ENCODE measurements at regions not wholly inside any gene's neighbourhood (a gene's known extent, or its start where the extent isn't known, plus 50 kb on each side); places are given as distances from the start of the nearest gene placed in this dataset.

DNA sequence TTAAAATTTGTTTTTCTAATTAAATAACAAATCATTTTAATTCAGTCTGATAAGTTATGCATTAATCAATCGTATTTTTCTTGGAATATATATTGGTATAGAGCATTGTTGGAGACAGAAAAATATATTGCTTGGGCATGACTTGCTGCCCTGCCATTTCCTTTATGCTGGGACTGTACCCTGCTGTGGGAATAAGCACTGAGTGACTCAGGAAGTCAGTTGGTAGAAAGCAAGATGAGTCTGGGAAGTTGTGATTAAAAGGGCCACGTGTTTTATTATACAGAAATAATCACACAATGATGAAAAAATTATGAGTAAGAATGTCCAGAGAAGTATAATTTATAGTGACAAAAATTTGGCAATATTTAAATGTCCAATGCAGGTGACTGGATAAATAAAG is 139.5 kb downstream of the KIF18A start:
- DNase-seq = no peak

DNA sequence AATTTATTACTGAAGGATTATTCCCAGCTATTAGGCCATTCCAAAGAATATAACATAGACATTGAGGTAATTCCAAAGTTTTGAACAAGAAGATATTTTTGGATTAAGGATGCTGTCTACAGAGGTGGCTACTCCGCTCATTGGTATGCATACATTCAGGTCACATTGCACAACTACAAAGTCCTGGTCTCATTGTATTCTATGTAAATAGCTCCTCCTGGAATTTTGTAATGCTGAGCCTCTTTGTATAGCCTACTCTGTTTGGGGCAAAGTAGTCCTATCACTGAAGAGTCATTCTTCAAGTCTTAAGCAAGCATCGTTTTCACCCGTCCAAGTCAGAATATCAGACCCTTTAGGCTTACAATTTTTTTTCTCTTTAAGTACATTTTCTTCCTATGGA is 142.4 kb downstream of the KIF18A start:
- no peak for DNase-seq

- no peak for DNase-seq
Measured at GRCh38 chr11:27963370-27963769, 144.6 kb downstream of the KIF18A start.

DNA sequence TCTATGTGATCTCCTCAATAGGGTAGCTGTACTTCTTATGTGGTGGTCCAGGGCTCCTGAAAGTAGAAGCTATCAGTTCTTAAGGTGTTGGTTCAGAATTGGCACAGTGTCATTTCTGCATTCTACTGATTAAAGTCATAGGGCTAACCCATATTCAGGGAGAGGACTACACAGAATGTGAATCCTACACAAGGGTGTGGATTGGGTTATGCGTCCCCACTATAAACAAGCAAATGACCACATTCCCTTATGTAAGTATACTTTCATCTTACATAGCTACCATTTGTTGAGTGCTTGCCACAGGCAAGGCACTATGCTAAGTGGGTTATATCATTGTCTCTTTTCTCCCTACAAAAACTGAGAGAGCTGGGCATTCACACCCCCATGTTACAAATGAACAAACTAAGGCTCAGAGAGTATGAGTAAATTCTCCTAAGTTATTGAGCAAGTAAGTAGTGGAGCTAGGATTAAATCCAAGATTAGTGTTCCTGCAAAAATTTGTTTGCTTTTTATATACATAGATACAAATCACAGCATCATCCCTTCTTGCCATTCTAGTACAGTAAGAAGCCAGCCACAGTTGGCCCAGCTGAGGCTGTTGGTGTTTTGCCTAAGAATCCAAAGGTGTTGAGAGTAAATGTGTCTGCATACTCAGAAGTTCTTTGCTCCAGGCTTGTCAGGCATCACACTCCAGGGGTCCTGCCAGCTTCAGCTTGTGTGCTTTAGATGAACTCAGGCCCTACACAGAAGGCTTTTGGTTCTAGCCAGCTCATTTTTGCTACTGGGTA is 157.8 kb downstream of the KIF18A start:
- no peak for DNase-seq

- DNase-seq = no peak
Measured at GRCh38 chr11:27945348-27945747, 162.6 kb downstream of the KIF18A start.

GRCh38 chr11:27938011-27938410 is 169.9 kb downstream of the KIF18A start:
- DNase-seq = no peak

- DNase-seq = no peak
Measured at GRCh38 chr11:27934830-27935145, 173.2 kb downstream of the KIF18A start.

DNA sequence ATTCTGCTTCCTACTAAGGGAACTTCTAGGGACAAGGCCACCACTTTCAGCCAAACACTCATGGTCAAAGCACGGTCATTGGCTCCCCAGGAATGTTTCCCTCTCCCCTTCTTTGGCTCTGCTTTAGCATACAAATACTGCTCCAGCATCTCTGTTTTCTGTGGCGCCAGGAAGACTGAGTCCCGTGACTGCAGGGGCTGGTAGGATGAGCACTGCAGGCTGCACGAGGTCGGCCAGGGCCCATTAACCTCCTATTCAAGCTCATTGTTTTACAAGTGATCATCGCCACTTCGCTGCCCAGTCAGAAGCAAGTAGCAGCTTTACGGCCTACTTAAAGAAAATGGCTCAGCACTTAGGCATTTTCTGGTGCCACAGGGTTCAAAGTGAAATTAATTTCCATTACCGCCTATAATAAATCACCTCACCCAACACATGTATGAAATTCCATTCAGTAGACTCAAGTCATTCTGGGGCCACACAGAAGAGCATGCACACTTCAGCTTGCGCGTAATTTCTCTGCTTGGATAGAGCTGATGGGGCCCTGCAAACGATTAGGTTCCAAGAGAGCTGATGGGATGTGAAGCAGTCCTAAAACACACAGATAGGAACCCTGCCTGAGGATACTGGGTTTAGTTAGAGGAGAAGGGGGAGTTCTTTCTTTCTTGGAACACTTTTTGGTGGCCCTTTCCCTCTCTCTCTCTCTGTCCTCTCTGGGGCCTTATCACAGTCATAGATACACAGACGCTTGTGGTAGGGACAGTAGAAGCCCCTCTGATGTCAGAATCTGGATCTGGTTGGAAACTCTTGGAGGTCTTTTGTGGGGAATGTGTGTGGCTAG is 173.7 kb downstream of the KIF18A start:
- no peak for DNase-seq

GRCh38 chr11:27931770-27932169 is 176.2 kb downstream of the KIF18A start:
- DNase-seq = no peak

- DNase-seq = no peak
Measured at GRCh38 chr11:27930946-27931345, 177.0 kb downstream of the KIF18A start.

GRCh38 chr11:27928809-27929208 is 179.1 kb downstream of the KIF18A start:
- no peak for DNase-seq

- DNase-seq = no peak
Measured at GRCh38 chr11:27926981-27927481, 180.9 kb downstream of the KIF18A start.

DNA sequence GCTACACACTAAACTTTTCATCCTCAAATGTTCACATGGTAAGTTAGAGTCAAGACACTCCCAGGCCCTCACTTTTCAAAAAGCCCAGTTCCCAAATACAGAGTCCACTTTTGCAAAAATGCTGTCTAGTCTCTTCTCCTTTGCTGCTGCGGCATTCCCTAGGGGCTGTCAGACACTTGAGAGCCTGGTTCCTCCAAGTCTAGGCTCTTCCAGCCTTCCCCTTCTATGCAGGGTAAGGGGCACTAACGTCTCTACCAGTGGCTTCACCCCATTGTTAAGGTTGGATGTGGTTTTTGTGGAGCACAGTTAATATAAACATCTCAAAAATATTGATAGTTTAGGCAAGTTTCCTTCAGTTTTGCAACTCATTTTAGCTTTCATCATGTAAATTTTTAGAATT is 181.5 kb downstream of the KIF18A start:
- DNase-seq = no peak

DNA sequence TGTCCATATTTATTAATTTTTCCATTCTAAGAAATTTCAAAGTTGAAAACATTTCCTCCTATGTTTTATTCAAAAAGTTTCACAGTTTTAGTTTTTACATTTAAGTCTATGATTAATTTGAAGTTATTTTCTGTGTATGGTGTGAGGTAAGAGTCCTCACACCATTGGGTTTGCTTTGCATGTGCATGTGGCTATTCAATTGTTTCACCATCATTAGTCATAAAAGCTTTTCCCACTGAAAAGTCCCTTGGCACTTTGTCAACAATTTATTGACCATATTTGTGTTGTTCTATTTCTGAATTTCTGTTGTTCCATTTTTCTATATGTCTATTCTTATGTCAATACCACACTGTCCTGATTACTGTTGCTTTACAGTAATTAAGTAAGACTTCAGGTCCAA is 186.5 kb downstream of the KIF18A start:
- no peak for DNase-seq

GRCh38 chr11:27916541-27917100 is 191.3 kb downstream of the KIF18A start:
- no peak for DNase-seq

DNA sequence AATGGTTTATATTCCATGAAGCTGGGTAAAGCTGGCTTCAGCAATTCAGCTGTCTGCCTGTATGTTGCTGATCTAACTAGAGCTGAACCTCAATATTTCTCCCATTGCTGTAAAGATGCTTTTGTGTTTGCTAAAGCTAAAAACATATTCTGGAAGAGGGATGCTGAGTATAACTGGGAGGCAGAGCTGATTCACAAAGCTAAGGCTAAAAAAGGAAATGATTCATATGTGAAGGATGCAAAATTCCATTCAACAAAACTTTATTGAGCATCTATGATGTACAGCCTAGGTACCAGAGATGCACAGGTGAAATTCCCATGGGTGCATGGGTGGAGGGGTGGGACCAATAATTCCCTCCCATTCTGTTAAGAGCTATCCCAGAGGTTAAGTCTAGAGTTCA is 193.9 kb downstream of the KIF18A start:
- DNase-seq = no peak

- no peak for DNase-seq
Measured at GRCh38 chr11:27913650-27914049, 194.3 kb downstream of the KIF18A start.

DNA sequence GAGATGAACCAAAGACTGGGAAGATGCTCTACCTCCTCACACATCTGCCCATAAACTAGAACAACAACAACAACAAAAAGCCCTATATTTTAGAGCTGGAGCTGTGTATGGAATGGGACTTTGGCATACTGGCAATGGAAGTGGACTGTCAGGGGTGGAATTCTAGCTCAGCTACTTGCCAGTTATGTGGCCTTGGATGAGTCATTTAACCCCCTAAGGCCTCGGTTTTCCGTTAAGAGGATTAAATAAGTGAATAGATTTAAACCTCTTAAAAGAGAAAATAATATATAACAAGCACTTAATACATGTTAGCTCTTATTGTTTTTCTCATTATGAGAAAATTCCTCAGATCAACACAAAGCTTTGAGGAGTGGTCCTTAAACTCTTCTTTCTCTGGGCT is 195.0 kb downstream of the KIF18A start:
- DNase-seq = no peak

- no peak for DNase-seq
Measured at GRCh38 chr11:27910186-27910931, 197.6 kb downstream of the KIF18A start.

- no peak for DNase-seq
Measured at GRCh38 chr11:27909386-27909785, 198.6 kb downstream of the KIF18A start.

DNA sequence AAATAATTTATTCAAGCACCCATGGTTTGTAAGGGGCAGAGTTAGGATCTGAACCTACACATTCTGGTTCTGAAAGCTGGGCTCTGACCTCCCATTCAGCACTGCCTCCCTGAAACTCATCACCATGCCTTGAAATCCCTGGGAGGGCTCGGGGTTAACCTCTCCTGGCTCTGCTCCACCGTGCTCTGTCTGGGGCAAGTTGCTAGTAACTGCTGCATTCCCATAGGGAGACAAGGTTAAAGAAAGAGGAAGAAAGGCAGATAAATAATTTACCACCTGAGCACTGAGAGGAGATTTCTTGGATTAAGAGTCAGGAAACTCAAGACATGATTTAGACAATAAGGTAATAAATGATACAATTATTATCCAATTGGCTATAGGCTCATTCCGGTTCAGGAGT is 199.3 kb downstream of the KIF18A start:
- DNase-seq = no peak

- DNase-seq = no peak
Measured at GRCh38 chr11:27907530-27907929, 200.4 kb downstream of the KIF18A start.

- DNase-seq = no peak
Measured at GRCh38 chr11:27907091-27907490, 200.9 kb downstream of the KIF18A start.
